Subcutaneous abdominal adipose tissue (tissue), 5 donors: ENCODE measurements at regions not wholly inside any gene's neighbourhood (a gene's known extent, or its start where the extent isn't known, plus 50 kb on each side); places are given as distances from the start of the nearest gene placed in this dataset.
"Not testable (repeated sequence)": the region's sequence is repeated elsewhere in the genome, so short reads cannot be mapped to it uniquely, and the experiment has no call there.

Source experiments
- H3K27ac ChIP-seq: one replicate; pipeline ENCODE4 v1.7.0; 2013; ENCODE audit warnings: low read depth, mild to moderate bottlenecking, inconsistent platforms, low read length, moderate library complexity
- H3K27me3 ChIP-seq, 5 donors: one replicate each; pipeline ENCODE4 v1.7.0; 2013; ENCODE audit warnings: low read length in 5 of 5, inconsistent platforms in 1 of 5; ENCODE audit not compliant: control insufficient read depth in 5 of 5, insufficient read depth in 4 of 5
- H3K36me3 ChIP-seq, 5 donors: one replicate each; pipeline ENCODE4 v1.7.0; 2013; ENCODE audit warnings: low read length in 5 of 5; ENCODE audit not compliant: control insufficient read depth in 5 of 5, insufficient read depth in 5 of 5
- H3K4me1 ChIP-seq, 5 donors: one replicate each; pipeline ENCODE4 v1.7.0; 2013; ENCODE audit warnings: low read length in 5 of 5, mild to moderate bottlenecking in 3 of 5, moderate library complexity in 1 of 5; ENCODE audit not compliant: control insufficient read depth in 5 of 5, insufficient read depth in 5 of 5
- H3K4me3 ChIP-seq, 5 donors: one replicate each; pipeline ENCODE4 v1.7.0; 2013; ENCODE audit warnings: low read length in 5 of 5, low read depth in 1 of 5
- H3K9ac ChIP-seq, 5 donors: one replicate each; pipeline ENCODE4 v1.7.0; 2013; ENCODE audit warnings: low read length in 5 of 5, mild to moderate bottlenecking in 4 of 5, moderate library complexity in 3 of 5
- H3K9me3 ChIP-seq, 5 donors: one replicate each; pipeline ENCODE4 v1.7.0; 2013; ENCODE audit warnings: low read length in 5 of 5; ENCODE audit not compliant: control insufficient read depth in 5 of 5
- donor health status: healthy.
- donor health status: healthy.
- donor health status: healthy.
- donor health status: healthy.
- donor health status: healthy.

DNA sequence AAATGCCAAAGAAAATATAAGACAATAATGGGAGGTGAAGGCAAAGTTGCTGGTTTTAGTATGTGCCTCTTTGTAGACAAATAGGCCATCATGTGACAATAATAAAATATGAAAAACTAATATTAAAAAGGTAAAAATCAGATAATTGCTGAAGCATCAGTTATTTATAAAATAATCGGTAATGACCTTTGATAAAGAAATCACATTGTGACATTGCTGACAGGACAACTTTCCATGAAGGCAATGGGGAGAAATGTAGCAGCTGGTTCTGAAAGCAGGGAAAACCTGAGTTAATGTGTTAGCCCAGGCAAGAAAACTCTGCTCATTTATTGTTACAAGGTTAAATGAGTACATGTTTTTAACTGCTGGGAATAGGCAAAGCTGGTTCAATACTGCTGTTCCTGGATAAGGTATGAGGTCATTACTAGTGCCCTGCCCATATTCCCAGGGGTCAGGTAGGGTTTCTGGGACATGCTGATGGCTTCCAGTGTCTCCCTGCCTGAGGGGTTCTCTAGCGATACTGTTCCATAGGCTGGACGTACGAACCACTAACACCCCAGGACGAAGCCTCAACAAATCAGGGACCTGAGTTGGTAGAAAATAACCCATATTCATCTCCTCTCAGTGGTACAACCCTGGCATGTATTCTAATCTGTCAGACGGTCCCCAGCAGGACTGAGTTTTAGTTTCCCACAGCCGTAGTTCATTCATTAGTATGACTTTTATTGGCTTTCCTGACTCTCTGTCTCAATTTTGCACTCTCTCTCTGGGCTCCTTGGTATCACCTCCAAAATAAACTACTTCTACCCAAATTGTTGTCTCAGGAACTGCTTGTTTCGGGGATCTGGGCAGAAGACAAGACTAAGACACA lies 355.9 kb downstream of the TXNL1 start:
- Histone ChIP-seq H3K36me3 (no peaks in the 10 kb centered on the region), H3K9me3 (no peaks in the 10 kb centered on the region), H3K27ac (no peak overlapping the region), H3K4me1 (no peaks in the 10 kb centered on the region), H3K9ac (no peak overlapping the region), H3K27me3 (no peaks in the 10 kb centered on the region), H3K4me3 (no peak overlapping the region)

DNA sequence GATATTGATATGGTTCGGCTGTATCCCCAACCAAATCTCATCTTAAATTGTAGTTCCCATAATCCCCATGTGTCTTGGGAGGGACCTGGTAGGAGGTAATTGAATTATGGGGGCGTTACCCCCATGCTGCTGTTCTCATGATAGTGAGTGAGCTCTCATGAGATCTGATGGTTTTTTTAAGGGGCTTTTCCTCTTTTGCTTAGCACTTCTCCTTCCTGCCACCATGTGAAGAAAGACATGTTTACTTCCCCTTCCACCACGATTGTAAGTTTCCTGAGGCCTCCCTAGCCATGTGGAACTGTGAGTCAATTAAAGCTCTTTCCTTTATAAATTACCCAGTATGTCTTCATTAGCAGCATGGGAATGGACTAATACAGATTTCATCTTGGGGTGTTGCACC lies 358.6 kb downstream of the TXNL1 start:
- not testable (repeated sequence) for H3K27me3 ChIP-seq, H3K4me1 ChIP-seq, H3K27ac ChIP-seq, H3K4me3 ChIP-seq, H3K9me3 ChIP-seq, H3K36me3 ChIP-seq, H3K9ac ChIP-seq

GRCh38 chr18:56278421-56279003 lies 359.9 kb downstream of the TXNL1 start:
- H3K36me3 ChIP-seq: no peaks in the 10 kb centered on the region
- no peak overlapping the region for H3K4me3 ChIP-seq
- no peaks in the 10 kb centered on the region for H3K4me1 ChIP-seq
- no peaks in the 10 kb centered on the region for H3K27me3 ChIP-seq
- H3K9ac ChIP-seq: no peak overlapping the region
- H3K27ac ChIP-seq: no peak overlapping the region
- no peaks in the 10 kb centered on the region for H3K9me3 ChIP-seq

GRCh38 chr18:56276466-56276865 lies 361.9 kb downstream of the TXNL1 start:
- H3K4me1 ChIP-seq: no peaks in the 10 kb centered on the region

DNA sequence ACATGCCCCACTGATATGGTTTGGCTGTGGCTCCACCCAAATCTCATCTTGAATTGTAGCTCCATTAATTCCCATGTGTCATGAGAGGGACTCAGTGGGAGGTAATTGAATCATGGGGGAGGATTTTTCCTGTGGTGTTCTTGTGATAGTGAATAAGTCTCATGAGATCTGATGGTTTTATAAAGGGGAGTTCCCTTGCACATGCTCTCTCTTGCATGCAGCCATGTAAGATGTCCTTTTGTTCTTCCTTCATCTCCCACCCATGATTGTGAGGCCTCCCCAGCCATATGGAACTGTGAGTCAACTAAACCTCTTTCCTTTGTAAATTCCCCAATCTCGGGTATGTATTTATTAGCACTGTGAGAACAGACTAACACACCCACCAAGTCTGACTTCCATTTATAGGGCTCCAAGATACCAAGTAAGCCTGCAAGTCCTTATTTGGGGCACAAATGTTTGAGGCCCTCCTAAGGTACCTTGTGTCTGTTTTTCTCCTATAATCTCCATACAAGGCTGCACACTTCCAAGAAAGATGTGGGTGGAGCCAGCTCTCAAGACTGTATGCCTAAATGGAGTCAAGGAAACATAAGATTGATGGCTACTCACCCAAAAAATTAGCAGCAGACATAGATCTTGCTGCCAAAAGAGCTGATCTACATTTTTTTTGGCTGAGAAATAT lies 364.7 kb downstream of the TXNL1 start:
- no peak overlapping the region for H3K4me3 ChIP-seq
- no peaks in the 10 kb centered on the region for H3K4me1 ChIP-seq
- H3K36me3 ChIP-seq: no peaks in the 10 kb centered on the region
- H3K27me3 ChIP-seq: no peaks in the 10 kb centered on the region
- H3K9ac ChIP-seq: no peak overlapping the region
- H3K9me3 ChIP-seq: peaks cover 0 to 3% (median 0%) of the 10 kb centered on the region in 5 donors
- no peak overlapping the region for H3K27ac ChIP-seq

More at GRCh38 chr18:56276466-56276865, 361.9 kb downstream of the TXNL1 start:
- Histone ChIP-seq H3K9me3 (no peaks in the 10 kb centered on the region), H3K4me3 (no peak overlapping the region), H3K27me3 (no peaks in the 10 kb centered on the region), H3K9ac (no peak overlapping the region), H3K27ac (no peak overlapping the region), H3K36me3 (no peaks in the 10 kb centered on the region)

- H3K27ac ChIP-seq: no peak overlapping the region
- no peak overlapping the region for H3K9ac ChIP-seq
- H3K4me3 ChIP-seq: no peak overlapping the region
- no peaks in the 10 kb centered on the region for H3K27me3 ChIP-seq
- no peaks in the 10 kb centered on the region for H3K4me1 ChIP-seq
- H3K9me3 ChIP-seq: peaks cover 0 to 3% (median 0%) of the 10 kb centered on the region in 5 donors
- no peaks in the 10 kb centered on the region for H3K36me3 ChIP-seq
These were observed 367.6 kb downstream of the TXNL1 start for GRCh38 chr18:56270671-56271250.

DNA sequence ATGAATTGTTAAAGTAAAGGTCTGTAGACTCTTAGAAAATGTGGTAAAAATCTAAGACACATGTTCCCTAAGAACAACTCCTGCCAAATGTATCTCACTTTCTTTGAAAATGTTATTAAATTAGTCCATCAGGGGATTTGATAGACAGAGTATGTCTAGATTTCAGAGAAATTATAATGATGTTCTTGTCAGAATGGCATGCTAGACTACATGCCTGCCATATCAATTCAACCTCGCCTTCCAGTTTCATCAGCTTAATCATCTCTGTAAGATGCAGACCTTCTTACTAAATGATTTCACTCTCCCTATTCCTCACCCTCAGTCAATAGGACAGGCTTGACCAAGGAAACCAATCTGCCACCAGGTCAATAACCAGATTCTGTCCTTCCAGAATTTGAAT lies 368.4 kb downstream of the TXNL1 start:
- Histone ChIP-seq H3K36me3 (no peaks in the 10 kb centered on the region), H3K27ac (no peak overlapping the region)

DNA sequence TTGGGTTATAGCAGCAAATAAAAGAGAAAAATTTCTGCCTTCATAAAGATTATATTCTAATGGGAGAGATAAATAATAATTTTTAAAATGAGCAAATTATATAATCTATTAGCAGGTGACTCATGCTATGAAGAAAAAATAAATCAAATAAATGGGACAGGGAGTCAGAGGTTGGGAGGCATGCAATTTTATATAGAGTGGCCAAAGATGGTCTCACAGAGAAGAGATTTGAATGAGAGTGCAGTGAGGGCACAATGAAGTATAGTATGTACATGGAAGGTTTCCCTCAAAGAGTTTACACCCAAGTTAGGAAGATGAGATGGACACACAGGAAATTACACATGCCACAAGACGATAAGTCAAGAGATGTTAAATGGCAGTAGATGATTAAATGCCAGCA lies 369.4 kb downstream of the TXNL1 start:
- Histone ChIP-seq H3K9ac (no peak overlapping the region), H3K4me3 (no peak overlapping the region), H3K36me3 (no peaks in the 10 kb centered on the region), H3K27ac (no peak overlapping the region), H3K27me3 (no peaks in the 10 kb centered on the region), H3K9me3 (peaks cover 0 to 3% (median 0%) of the 10 kb centered on the region in 5 donors), H3K4me1 (no peaks in the 10 kb centered on the region)

More for the DNA sequence above, 368.4 kb downstream of the TXNL1 start:
- Histone ChIP-seq H3K4me1 (no peaks in the 10 kb centered on the region), H3K27me3 (no peaks in the 10 kb centered on the region), H3K4me3 (no peak overlapping the region), H3K9ac (no peak overlapping the region), H3K9me3 (peaks cover 0 to 3% (median 0%) of the 10 kb centered on the region in 5 donors)

DNA sequence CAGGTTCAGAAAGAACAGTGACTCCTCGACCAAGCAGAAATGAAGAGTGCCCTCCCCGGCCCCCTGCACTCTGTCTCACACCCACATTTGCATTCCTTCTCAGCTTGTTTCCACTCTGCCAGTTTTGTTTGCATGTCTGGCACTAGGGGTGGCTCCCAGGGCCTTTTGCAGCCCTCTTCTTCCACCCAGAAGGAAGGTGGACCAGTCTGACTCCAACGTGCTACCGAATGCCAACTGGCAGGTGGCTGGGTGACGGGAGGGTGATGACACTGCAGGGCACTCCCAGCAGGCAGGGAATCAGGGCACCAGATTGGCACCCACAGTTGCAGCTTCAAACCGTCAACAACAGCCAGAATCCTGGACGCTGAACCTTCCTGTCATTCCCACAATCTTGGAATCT lies 371.1 kb downstream of the TXNL1 start:
- H3K9ac ChIP-seq: no peak overlapping the region
- peaks cover 0 to 3% (median 0%) of the 10 kb centered on the region in 5 donors for H3K9me3 ChIP-seq
- no peaks in the 10 kb centered on the region for H3K27me3 ChIP-seq
- H3K27ac ChIP-seq: no peak overlapping the region
- no peaks in the 10 kb centered on the region for H3K36me3 ChIP-seq
- no peak overlapping the region for H3K4me3 ChIP-seq
- no peaks in the 10 kb centered on the region for H3K4me1 ChIP-seq

GRCh38 chr18:56258178-56258577 lies 380.2 kb downstream of the TXNL1 start:
- no peak overlapping the region for H3K27ac ChIP-seq
- H3K9me3 ChIP-seq: no peaks in the 10 kb centered on the region
- no peak overlapping the region for H3K4me3 ChIP-seq
- no peaks in the 10 kb centered on the region for H3K27me3 ChIP-seq
- H3K36me3 ChIP-seq: no peaks in the 10 kb centered on the region
- no peak overlapping the region for H3K9ac ChIP-seq
- peaks cover 0 to 3% (median 0%) of the 10 kb centered on the region in 5 donors for H3K4me1 ChIP-seq
